ENCODE measurements at regions not wholly inside any gene's neighbourhood (a gene's known extent, or its start where the extent isn't known, plus 50 kb on each side); places are given as distances from the start of the nearest gene placed in this dataset.

DNA sequence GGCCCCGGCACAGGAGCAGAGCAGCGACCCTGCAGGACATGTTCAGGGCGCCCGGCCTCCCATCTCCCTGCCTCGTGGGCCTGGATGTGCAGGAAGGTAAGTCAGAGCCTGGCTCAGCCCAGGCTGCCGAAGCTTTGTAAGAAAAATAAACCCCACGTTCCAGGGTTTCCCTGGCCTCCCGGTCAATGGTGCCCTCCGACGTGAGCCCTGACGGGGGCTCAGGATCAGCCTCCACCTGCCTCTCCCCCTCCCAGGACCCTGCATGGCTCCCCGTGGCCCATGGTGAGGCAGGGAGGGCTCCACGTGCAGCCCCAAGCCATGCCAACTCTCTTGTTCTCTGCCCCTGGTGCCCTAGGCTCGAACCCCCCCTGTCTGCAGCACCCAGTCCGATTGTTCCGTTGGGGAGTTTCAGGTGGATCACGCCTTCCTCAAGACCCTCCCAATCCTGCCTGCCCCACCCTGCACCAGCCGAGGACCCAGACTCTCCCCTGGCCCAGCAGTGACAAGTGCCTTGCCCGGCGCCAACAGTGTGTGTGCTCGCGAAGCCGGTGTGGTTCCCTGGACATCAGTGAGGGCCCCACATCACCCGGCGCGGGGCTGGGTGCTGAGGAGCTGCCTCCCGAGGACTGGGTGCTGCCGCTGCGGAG is 73.2 kb downstream of the PDGFA start:
- Histone ChIP-seq H3K9ac (ENCODE audit: control insufficient read depth, extremely low read depth, insufficient read depth, low read length) (no peak overlapping the region), H3K27me3 (ENCODE audit: control insufficient read depth, extremely low read depth, insufficient read depth, low read length) (peaks cover 19% of the 10 kb centered on the region), H3K9me1 (ENCODE audit: control insufficient read depth, extremely low read depth, insufficient read depth, low read length) (no peaks in the 10 kb centered on the region), H2AFZ (ENCODE audit: control insufficient read depth, low read length) (no peak overlapping the region), H3K9me3 (ENCODE audit: control insufficient read depth, low read depth, low read length) (peaks cover 2% of the 10 kb centered on the region), H3K36me3 (ENCODE audit: control insufficient read depth in 2 of 2, extremely low read depth in 1 of 2, insufficient read depth in 2 of 2, low read length in 2 of 2) (no peaks in the 10 kb centered on the region), H3K79me2 (ENCODE audit: control insufficient read depth, insufficient read depth, low read length) (no peaks in the 10 kb centered on the region), H3K27ac (ENCODE audit: control insufficient read depth, insufficient read depth, low read length) (no peak overlapping the region), H4K20me1 (ENCODE audit: control insufficient read depth, extremely low read depth, insufficient read depth, low read length) (no peaks in the 10 kb centered on the region), H3K4me1 (ENCODE audit: control insufficient read depth, extremely low read depth, insufficient read depth, low read length) (no peaks in the 10 kb centered on the region), H3K4me3 (ENCODE audit: control insufficient read depth in 2 of 3, extremely low read depth in 1 of 3, insufficient read depth in 2 of 3, low read depth in 1 of 3, low read length in 3 of 3) (no peak overlapping the region), H3K4me2 (ENCODE audit: control insufficient read depth, extremely low read depth, insufficient read depth, low read depth, low read length) (no peak overlapping the region)
- no peak for DNase-seq (ENCODE audit: low read depth, low spot score)
- dilution Hi-C loops (cut with MboI; ENCODE audit: extremely low pct_ligation_motif_present, low sequenced_read_pairs), result no loop called here
- no peak for TF ChIP-seq EZH2 (IDR thresholded peaks at IDR 0.05; ENCODE audit: low read length)
- TF ChIP-seq, protein P1, sequence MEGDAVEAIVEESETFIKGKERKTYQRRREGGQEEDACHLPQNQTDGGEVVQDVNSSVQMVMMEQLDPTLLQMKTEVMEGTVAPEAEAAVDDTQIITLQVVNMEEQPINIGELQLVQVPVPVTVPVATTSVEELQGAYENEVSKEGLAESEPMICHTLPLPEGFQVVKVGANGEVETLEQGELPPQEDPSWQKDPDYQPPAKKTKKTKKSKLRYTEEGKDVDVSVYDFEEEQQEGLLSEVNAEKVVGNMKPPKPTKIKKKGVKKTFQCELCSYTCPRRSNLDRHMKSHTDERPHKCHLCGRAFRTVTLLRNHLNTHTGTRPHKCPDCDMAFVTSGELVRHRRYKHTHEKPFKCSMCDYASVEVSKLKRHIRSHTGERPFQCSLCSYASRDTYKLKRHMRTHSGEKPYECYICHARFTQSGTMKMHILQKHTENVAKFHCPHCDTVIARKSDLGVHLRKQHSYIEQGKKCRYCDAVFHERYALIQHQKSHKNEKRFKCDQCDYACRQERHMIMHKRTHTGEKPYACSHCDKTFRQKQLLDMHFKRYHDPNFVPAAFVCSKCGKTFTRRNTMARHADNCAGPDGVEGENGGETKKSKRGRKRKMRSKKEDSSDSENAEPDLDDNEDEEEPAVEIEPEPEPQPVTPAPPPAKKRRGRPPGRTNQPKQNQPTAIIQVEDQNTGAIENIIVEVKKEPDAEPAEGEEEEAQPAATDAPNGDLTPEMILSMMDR (optimal IDR thresholded peaks at IDR 0.05 in 1 of 3, IDR thresholded peaks at IDR 0.05 in 1 of 3, conservative IDR thresholded peaks at IDR 0.05 in 1 of 3; ENCODE audit: extremely low read depth in 1 of 3, insufficient read depth in 2 of 3, low read length in 3 of 3), result no peak
- FAIRE-seq, result no peak

Data from keratinocyte (primary cell).